Keratinocyte (primary cell): ENCODE measurements at regions not wholly inside any gene's neighbourhood (a gene's known extent, or its start where the extent isn't known, plus 50 kb on each side); places are given as distances from the start of the nearest gene placed in this dataset.

Experiments
- DNase-seq: peaks from one replicate; pipeline ENCODE4 v3.0.0-alpha.2; 2011; ENCODE audit warnings: low read depth, missing footprints, low spot score
- FAIRE-seq: peaks from 2 replicates; lab custom pipeline; 2011; peaks lifted over from hg19 to GRCh38; lab: Jason Lieb, UNC
- H2AFZ ChIP-seq: 2 replicates; pipeline ENCODE4 v1.6.0; 2012; ENCODE audit warnings: low read length, control low read depth, inconsistent platforms; ENCODE audit not compliant: control insufficient read depth
- H3K27ac ChIP-seq: 2 replicates; pipeline ENCODE4 v1.5.1; 2011; ENCODE audit warnings: low read length; ENCODE audit not compliant: control insufficient read depth, insufficient read depth
- H3K27me3 ChIP-seq: 3 replicates; pipeline ENCODE4 v1.6.0; 2011; ENCODE audit warnings: low read length; ENCODE audit not compliant: control insufficient read depth, insufficient read depth; ENCODE audit errors: extremely low read depth
- H3K36me3 ChIP-seq, 2 experiments: 2 replicates in 1 of 2; 3 replicates in 1 of 2; pipeline ENCODE4 v1.5.1; 2011; ENCODE audit warnings: low read length in 2 of 2, mild to moderate bottlenecking in 1 of 2; ENCODE audit not compliant: control insufficient read depth in 2 of 2, insufficient read depth in 2 of 2; ENCODE audit errors: extremely low read depth in 1 of 2
- H3K4me1 ChIP-seq: 3 replicates; pipeline ENCODE4 v1.5.1; 2011; ENCODE audit warnings: low read length; ENCODE audit not compliant: control insufficient read depth, insufficient read depth; ENCODE audit errors: extremely low read depth
- H3K4me2 ChIP-seq: 3 replicates; pipeline ENCODE4 v1.6.0; 2011; ENCODE audit warnings: low read depth, low read length; ENCODE audit not compliant: control insufficient read depth, insufficient read depth; ENCODE audit errors: extremely low read depth
- H3K4me3 ChIP-seq, 3 experiments: fragments of 200-600 bp in 1 of 3; sonication (generic) in 1 of 3; 2 replicates in 2 of 3; 3 replicates in 1 of 3; pipeline ENCODE4 v1.5.1; 2011 to 2016; ENCODE audit warnings: low read length in 3 of 3, mild to moderate bottlenecking in 3 of 3, control low read depth in 2 of 3, inconsistent platforms in 1 of 3, low read depth in 1 of 3, mixed read lengths in 1 of 3, mixed run types in 1 of 3, moderate library complexity in 1 of 3; ENCODE audit not compliant: control insufficient read depth in 2 of 3, insufficient read depth in 2 of 3; ENCODE audit errors: extremely low read depth in 1 of 3
- H3K79me2 ChIP-seq: 2 replicates; pipeline ENCODE4 v1.6.0; 2012; ENCODE audit warnings: low read length; ENCODE audit not compliant: control insufficient read depth, insufficient read depth
- H3K9ac ChIP-seq: 3 replicates; pipeline ENCODE4 v1.6.0; 2011; ENCODE audit warnings: low read length; ENCODE audit not compliant: control insufficient read depth, insufficient read depth; ENCODE audit errors: extremely low read depth
- H3K9me1 ChIP-seq: 3 replicates; pipeline ENCODE4 v1.6.0; 2011; ENCODE audit warnings: low read length; ENCODE audit not compliant: control insufficient read depth, insufficient read depth; ENCODE audit errors: extremely low read depth
- H3K9me3 ChIP-seq: 2 replicates; pipeline ENCODE4 v1.5.1; 2012; ENCODE audit warnings: low read depth, low read length; ENCODE audit not compliant: control insufficient read depth
- H4K20me1 ChIP-seq: 3 replicates; pipeline ENCODE4 v1.6.0; 2011; ENCODE audit warnings: low read length; ENCODE audit not compliant: control insufficient read depth, insufficient read depth; ENCODE audit errors: extremely low read depth
- CTCF ChIP-seq, 3 experiments: IDR thresholded peaks in 1 of 3; conservative IDR thresholded peaks in 1 of 3; optimal IDR thresholded peaks in 1 of 3; 2 replicates in 2 of 3; 3 replicates in 1 of 3; pipeline versions ENCODE3 to v1.5.1; 2011; ENCODE audit warnings: low read length in 3 of 3, mild to moderate bottlenecking in 3 of 3, moderate library complexity in 2 of 3, control low read depth in 1 of 3, inconsistent platforms in 1 of 3; ENCODE audit not compliant: insufficient read depth in 2 of 3; ENCODE audit errors: extremely low read depth in 1 of 3
- EZH2 ChIP-seq: IDR thresholded peaks from one replicate; pipeline ENCODE4 v1.6.1; 2012; ENCODE audit warnings: inconsistent platforms, mild to moderate bottlenecking, low read length, moderate library complexity
- dilution Hi-C: fragments of 300-500 bp; cut with MboI; formaldehyde crosslinking; loops from one replicate; pipeline ENCODE4 v1.7.0; 2020; ENCODE audit warnings: low sequenced_read_pairs; ENCODE audit not compliant: extremely low pct_ligation_motif_present

- Histone ChIP-seq H4K20me1 (no peaks in the 10 kb centered on the region), H3K9me1 (no peaks in the 10 kb centered on the region), H3K36me3 (no peaks in the 10 kb centered on the region), H3K9me3 (no peaks in the 10 kb centered on the region), H3K27me3 (no peaks in the 10 kb centered on the region), H2AFZ (no peak overlapping the region), H3K4me1 (no peaks in the 10 kb centered on the region), H3K9ac (no peak overlapping the region), H3K79me2 (no peaks in the 10 kb centered on the region), H3K27ac (no peak overlapping the region), H3K4me3 (no peak overlapping the region), H3K4me2 (no peak overlapping the region)
- TF ChIP-seq EZH2: no peak
- TF ChIP-seq CTCF (optimal IDR thresholded peaks at IDR 0.05 in 1 of 3, IDR thresholded peaks at IDR 0.05 in 1 of 3, conservative IDR thresholded peaks at IDR 0.05 in 1 of 3; ENCODE audit: extremely low read depth in 1 of 3, insufficient read depth in 2 of 3, low read length in 3 of 3): no peak
- no peak for DNase-seq
- no peak for FAIRE-seq
- dilution Hi-C loops: no loop called here
Measured at GRCh38 chr17:31745964-31746600, 113.0 kb downstream of the COPRS start.

GRCh38 chr17:31744511-31744951 is 114.5 kb downstream of the COPRS start:
- no peak overlapping the region for H3K4me2 ChIP-seq
- TF ChIP-seq CTCF (optimal IDR thresholded peaks at IDR 0.05 in 1 of 3, IDR thresholded peaks at IDR 0.05 in 1 of 3, conservative IDR thresholded peaks at IDR 0.05 in 1 of 3; ENCODE audit: extremely low read depth in 1 of 3, insufficient read depth in 2 of 3, low read length in 3 of 3) (no peak), EZH2 (no peak)
- no peaks in the 10 kb centered on the region for H3K4me1 ChIP-seq
- H3K4me3 ChIP-seq: no peak overlapping the region
- FAIRE-seq (no peak), DNase-seq (no peak)
- no peak overlapping the region for H2AFZ ChIP-seq
- no peak overlapping the region for H3K9ac ChIP-seq
- H3K36me3 ChIP-seq: no peaks in the 10 kb centered on the region
- no peaks in the 10 kb centered on the region for H4K20me1 ChIP-seq
- no peaks in the 10 kb centered on the region for H3K27me3 ChIP-seq
- H3K9me1 ChIP-seq: no peaks in the 10 kb centered on the region
- no peak overlapping the region for H3K27ac ChIP-seq
- no peaks in the 10 kb centered on the region for H3K79me2 ChIP-seq
- H3K9me3 ChIP-seq: no peaks in the 10 kb centered on the region
- dilution Hi-C loops: no loop called here
